CD4-positive, alpha-beta T cell treated with Interleukin-15 for 4 hours (primary cell): ENCODE measurements at regions not wholly inside any gene's neighbourhood (a gene's known extent, or its start where the extent isn't known, plus 50 kb on each side); places are given as distances from the start of the nearest gene placed in this dataset.

Experiments
- DNase-seq: peaks from one replicate; pipeline ENCODE4 v3.0.0-alpha.2; 2020; ENCODE audit warnings: low spot score

- no peak for DNase-seq
These were observed 212.7 kb upstream of the FMR1 start for GRCh38 chrX:147699061-147699460.

DNA sequence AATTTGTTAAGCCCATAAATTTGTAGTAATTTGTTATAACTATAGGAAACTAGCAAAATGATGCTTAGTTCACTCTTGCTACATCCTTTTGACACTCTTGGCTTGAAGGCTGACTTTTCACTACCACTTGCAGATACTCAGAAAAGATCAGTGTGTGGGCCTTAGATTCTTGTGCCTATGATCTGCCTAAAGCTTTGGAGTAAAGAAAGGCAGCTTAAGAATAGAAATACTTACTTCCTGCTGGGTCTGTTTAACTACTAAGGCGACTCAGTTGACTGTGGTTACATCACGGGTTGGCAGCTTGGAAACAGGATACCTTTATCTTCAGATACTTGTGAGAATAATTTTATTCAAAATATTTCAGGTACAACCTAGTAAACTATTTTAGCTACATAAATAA, 201.4 kb upstream of the FMR1 start:
- no peak for DNase-seq

GRCh38 chrX:147733369-147733768, 178.3 kb upstream of the FMR1 start:
- DNase-seq = no peak

DNA sequence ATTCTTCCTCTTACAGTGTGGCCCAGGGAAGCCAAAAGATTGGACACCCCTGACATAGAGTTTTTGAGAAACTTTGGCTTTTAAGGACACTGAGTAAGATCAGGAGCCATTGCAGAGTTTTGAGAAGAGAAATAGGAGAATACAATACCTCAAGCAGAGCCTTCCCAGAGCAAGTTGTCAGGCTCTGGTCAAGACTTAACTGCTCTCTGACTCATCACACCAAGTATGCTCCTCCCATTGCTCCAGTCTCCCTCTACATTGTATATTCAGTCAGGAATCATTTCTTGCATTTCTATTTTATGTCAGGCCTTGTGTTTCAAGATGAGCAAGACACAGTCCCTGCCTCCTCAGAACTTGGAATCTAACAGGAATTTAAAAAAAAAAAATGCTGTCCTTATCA, 176.4 kb upstream of the FMR1 start:
- DNase-seq = no peak

GRCh38 chrX:147736045-147736444, 175.7 kb upstream of the FMR1 start:
- no peak for DNase-seq

DNA sequence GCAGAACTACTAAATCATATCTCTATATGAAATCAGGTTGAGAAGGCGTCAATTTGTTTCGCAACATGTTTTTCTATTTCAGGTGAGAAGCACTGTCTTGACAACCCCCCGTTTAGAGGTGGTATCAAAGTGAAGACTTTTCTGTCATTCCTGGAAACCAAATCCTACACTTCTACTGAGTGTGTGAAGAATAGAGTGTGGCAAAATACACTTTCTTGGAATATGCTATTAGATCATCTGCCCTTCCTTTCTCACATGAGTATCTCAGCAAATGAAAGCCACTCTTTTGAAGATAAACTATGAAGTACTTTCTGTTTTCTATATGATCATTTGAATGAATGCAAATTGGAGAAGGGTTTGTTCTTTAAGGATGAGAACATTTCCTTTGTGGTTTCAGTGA, 174.0 kb upstream of the FMR1 start:
- DNase-seq = no peak

GRCh38 chrX:147738265-147738664, 173.5 kb upstream of the FMR1 start:
- no peak for DNase-seq

DNA sequence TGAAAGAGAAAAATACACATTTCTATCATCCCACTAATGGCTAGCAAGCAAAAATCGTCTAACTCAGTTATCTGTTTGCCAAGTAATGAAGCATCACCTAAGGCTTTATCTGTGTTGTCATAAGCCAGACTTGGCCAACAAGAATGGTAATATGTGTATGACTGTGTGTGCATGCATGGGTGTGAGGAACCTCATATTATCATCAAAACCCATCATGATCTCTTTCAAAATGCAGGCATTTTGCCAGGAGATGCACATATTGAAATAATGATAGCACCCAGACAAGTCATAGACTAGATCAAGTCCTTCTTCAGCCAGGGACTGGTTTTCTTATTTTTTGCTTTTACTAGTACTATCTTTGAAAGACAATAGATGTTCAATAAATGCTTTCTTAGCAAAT, 172.5 kb upstream of the FMR1 start:
- no peak for DNase-seq

DNA sequence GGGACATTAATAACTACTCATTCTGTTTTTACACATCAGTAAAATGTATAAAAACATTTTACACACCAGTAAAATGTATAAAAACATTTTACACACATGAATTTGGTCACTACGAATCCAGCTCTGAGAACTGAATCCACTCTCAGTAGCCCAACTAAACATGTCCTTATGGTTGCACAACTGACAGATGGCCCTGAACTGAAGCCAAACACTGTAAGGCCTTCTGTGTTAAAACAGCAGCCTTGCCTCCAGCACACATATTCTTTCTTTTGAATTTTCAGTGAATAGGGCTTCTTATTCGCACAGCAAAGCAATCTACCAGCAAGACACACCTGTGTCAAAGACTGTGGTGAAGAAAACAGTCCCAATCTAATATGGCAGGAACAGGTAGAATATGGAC, 169.9 kb upstream of the FMR1 start:
- no peak for DNase-seq

- DNase-seq = no peak
These were observed 162.4 kb upstream of the FMR1 start for GRCh38 chrX:147749308-147749707.

- no peak for DNase-seq
These were observed 154.0 kb upstream of the FMR1 start for GRCh38 chrX:147757750-147758149.

GRCh38 chrX:147763131-147763530, 148.6 kb upstream of the FMR1 start:
- peak; percentile 14 for DNase-seq

GRCh38 chrX:147764868-147765267, 146.9 kb upstream of the FMR1 start:
- no peak for DNase-seq

GRCh38 chrX:147770858-147771257, 140.9 kb upstream of the FMR1 start:
- DNase-seq = no peak

- DNase-seq = no peak
These were observed 134.7 kb upstream of the FMR1 start for GRCh38 chrX:147776988-147777387.

- DNase-seq = no peak
These were observed 132.5 kb upstream of the FMR1 start for GRCh38 chrX:147779173-147779572.

DNA sequence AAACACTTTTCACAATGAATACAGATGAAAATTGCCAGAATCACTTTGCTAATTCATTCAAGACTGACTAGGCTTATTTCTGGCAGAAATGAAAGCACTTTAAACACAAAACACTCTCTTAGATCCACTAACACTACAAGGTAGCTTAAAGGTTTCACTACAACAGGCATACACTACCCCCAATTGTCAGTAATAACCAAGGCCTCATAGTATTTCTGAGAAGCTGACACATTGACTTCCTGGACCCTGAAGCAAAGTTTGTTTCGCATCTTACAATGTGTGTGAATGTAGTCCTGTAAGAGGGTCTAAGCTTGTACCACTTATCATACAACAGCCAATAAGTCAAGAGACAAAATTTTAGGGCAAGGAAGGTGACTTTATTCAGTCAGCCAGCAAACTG, 129.9 kb upstream of the FMR1 start:
- no peak for DNase-seq

- DNase-seq = no peak
These were observed 122.9 kb upstream of the FMR1 start for GRCh38 chrX:147788641-147789350.

DNA sequence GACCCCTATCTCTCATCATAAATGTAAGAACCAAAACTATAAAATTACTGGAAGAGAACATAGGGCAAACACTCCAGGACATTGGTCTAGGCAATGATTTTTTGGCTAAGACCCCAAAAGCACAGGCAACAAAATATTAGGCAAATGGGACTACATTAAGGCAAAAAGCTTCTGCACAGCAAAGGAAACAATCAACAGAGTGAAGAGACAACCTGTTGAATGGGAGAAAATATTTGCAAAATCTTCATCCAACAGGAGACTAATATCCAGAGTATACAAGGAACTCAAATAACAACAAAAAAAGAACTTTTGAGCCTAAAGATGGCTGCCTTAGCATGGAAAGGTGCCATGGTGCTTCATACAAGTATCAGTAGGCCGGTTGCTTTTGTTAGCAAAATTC, 111.1 kb upstream of the FMR1 start:
- no peak for DNase-seq

DNA sequence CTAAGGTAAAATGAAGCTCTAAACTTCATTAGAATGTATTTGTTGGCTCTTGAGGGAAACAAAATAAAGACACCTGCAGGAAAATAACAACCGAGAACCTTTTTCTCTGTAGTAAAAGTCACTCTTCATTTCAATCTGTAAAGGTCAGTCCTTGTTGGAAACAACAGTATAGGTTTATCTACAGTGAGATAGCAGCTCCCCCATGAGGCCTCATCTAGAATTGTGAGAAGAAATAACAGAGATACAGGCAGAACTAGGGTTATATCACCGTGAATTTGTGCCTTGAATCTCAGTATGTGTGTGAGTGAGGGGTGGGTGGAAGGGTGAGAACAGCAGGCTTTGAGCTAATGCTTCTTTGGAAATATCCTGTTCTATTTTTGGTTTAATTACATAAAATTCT, 107.8 kb upstream of the FMR1 start:
- peak; percentile 1 for DNase-seq

DNA sequence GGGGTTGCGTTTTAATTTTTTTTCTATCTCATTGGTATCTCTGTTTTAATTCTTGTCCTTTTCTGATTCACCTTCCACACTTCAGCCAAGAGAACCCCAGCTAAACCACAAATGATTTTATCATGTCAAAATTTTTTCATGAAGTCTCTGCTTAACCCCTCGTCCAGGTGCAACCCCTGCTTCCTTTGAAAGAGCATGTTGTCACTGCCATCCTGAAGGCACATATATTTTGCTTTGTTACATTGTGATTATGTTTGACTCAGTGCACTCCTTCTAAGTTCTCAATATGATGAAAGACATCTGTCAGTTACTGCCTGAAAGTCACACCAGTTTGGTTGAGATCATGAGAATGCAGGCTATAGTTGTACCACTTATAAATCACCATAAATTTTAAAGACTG, 99.9 kb upstream of the FMR1 start:
- DNase-seq = no peak

DNA sequence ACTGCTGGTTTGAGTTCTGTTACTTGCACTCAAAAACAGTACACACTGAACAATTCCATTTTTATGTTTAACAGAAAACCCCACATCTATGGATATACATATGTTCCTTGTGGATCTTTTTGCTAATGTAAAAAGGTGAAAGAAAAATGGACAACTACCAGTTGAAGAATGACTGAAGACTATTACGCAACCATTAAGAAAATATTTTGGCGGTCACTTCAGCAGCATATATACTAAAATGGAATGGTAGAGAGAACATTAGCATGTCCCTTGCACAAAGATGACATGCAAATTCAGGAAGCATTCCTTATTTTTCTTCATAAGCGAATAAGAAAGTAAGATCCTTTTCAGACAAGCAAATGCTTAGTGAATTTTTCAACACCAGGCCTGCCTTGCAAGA, 84.6 kb upstream of the FMR1 start:
- DNase-seq = no peak

DNA sequence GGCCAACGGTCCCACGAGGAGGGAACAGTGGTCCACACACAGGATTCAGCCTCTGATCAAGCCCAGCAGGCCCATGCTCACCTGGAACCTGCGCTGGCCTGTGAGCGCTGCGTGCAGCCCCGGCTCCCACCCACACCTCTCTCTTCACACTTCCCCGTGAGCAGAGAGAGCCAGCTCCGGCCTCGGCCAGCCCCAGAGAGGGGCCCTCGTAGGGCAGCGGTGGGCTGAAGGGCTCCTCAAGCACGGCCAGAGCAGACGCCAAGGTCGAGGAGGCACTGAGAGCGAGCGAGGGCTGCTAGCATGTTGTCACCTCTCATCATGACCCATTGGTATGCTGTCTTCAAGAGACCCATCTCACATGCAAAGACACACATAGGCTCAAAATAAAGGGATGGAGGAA, 83.0 kb upstream of the FMR1 start:
- DNase-seq = no peak

GRCh38 chrX:147832707-147833348, 78.9 kb upstream of the FMR1 start:
- no peak for DNase-seq
